Mesendoderm (in vitro differentiated cells): ENCODE measurements at regions not wholly inside any gene's neighbourhood (a gene's known extent, or its start where the extent isn't known, plus 50 kb on each side); places are given as distances from the start of the nearest gene placed in this dataset.

Source experiments
- DNase-seq: peaks from one replicate; pipeline ENCODE4 v3.0.0; 2013
- H2AK5ac ChIP-seq: 2 replicates; pipeline ENCODE4 v1.6.1; 2013; ENCODE audit warnings: low read length, inconsistent platforms
- H2BK120ac ChIP-seq: 2 replicates; pipeline ENCODE4 v1.6.1; 2013; ENCODE audit warnings: low read depth, mild to moderate bottlenecking, low read length, moderate library complexity, mixed read lengths
- H2BK15ac ChIP-seq: replicated peaks from 2 replicates; pipeline ENCODE4 v1.6.1; 2013; ENCODE audit warnings: low read depth, mild to moderate bottlenecking, moderate library complexity
- H2BK5ac ChIP-seq: 2 replicates; pipeline ENCODE4 v1.6.1; 2013; ENCODE audit warnings: low read length, inconsistent platforms
- H3K18ac ChIP-seq: 2 replicates; pipeline ENCODE4 v1.6.1; 2013; ENCODE audit warnings: mild to moderate bottlenecking, low read length, mixed read lengths
- H3K23ac ChIP-seq: one replicate; pipeline ENCODE4 v1.6.1; 2013; ENCODE audit warnings: low read length
- H3K27ac ChIP-seq: 2 replicates; pipeline ENCODE4 v1.5.1; 2013; ENCODE audit warnings: low read depth, mild to moderate bottlenecking, inconsistent platforms, low read length, moderate library complexity
- H3K27me3 ChIP-seq: 2 replicates; pipeline ENCODE4 v1.6.1; 2013; ENCODE audit warnings: low read length, control low read depth, mild to moderate bottlenecking, inconsistent platforms; ENCODE audit not compliant: insufficient read depth, poor library complexity
- H3K36me3 ChIP-seq: 2 replicates; pipeline ENCODE4 v1.6.1; 2013; ENCODE audit warnings: low read length, inconsistent platforms; ENCODE audit not compliant: control insufficient read depth, insufficient read depth
- H3K4ac ChIP-seq: one replicate; pipeline ENCODE4 v1.6.1; 2013; ENCODE audit warnings: low read depth, mild to moderate bottlenecking, low read length, moderate library complexity
- H3K4me1 ChIP-seq: 2 replicates; pipeline ENCODE4 v1.6.1; 2013; ENCODE audit warnings: low read depth, low read length, inconsistent platforms; ENCODE audit not compliant: control insufficient read depth
- H3K4me2 ChIP-seq: 2 replicates; pipeline ENCODE4 v1.6.1; 2013; ENCODE audit warnings: low read length
- H3K4me3 ChIP-seq: 2 replicates; pipeline ENCODE4 v1.5.1; 2013; ENCODE audit warnings: mild to moderate bottlenecking, low read length
- H3K56ac ChIP-seq: one replicate; pipeline ENCODE4 v1.6.1; 2013; ENCODE audit warnings: low read length
- H3K79me1 ChIP-seq: 2 replicates; pipeline ENCODE4 v1.6.1; 2013; ENCODE audit warnings: low read length, inconsistent platforms
- H3K79me2 ChIP-seq: 2 replicates; pipeline ENCODE4 v1.6.1; 2013; ENCODE audit warnings: mild to moderate bottlenecking, low read length; ENCODE audit not compliant: control insufficient read depth, insufficient read depth
- H3K9ac ChIP-seq: 2 replicates; pipeline ENCODE4 v1.6.1; 2013; ENCODE audit warnings: low read length, inconsistent platforms
- H4K5ac ChIP-seq: one replicate; pipeline ENCODE4 v1.6.1; 2013; ENCODE audit warnings: low read length
- H4K8ac ChIP-seq: one replicate; pipeline ENCODE4 v1.6.1; 2013; ENCODE audit warnings: low read depth, mild to moderate bottlenecking, control low read depth, low read length, moderate library complexity
- WGBS: extraction: QIAGEN DNeasy Blood & Tissue Kit; methylation state at CpG from one replicate; pipeline ENCODE4 v1.1.7; 2013; ENCODE audit warnings: low lambda C conversion rate, missing lambda C conversion rate; ENCODE audit not compliant: insufficient coverage; ENCODE audit errors: extremely low coverage; 5-methylcytosine and 5-hydroxymethylcytosine counted together

DNA sequence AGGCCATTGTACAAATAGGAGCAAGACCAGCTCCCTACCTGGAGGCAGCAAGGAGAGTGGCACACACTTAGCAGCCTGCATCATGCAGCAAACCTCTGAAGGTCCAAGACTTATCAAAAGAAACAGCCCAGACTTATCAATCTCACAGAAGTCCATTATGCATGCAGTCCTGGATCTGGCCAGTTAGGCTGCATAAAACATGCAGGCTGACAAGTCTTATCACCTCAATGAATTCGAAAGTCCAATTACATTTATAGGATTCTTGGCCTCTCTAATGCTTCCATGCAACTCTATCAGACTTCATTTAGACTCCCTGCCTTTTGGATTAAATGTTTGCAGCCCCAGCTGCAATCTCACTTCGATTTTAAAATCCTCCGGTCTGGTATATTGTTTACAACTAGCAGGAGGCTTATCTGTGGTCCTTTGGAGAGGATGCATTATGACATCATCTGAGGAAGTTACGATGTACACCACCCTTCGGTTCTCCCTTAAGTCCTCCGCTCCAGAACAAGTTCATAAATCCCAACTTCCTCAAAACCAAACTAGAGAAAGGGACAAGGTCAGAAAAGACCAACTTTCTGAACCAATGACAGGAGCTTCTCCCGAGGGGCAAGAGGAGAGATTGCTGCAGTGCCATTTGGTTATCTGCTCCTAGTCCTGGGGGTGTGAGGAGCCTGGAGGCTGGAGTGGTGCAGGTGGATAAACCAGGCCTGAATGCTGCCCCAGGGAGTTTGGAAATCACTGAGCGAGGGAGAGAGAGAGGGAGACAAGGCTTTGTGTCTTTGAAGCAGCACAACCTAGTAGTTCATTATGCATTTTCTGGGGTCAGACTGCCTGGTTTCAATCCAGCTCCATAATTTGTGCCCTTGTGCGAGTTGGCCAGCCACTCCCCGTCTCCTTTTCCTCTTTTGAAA lies 313.9 kb downstream of the TLE1 start:
- Histone ChIP-seq H3K4me2 (no peak overlapping the region), H3K4ac (no peak overlapping the region), H3K27me3 (no peaks in the 10 kb centered on the region), H3K23ac (no peak overlapping the region), H3K36me3 (no peaks in the 10 kb centered on the region), H4K8ac (no peak overlapping the region), H2BK5ac (peak overlapping the region; percentile 82), H2AK5ac (peak overlapping the region; percentile 68), H2BK120ac (no peak overlapping the region), H3K18ac (no peak overlapping the region), H3K4me1 (peaks cover 12% of the 10 kb centered on the region), H3K56ac (peak overlapping the region; percentile 61), H3K27ac (no peak overlapping the region), H3K79me2 (no peaks in the 10 kb centered on the region), H3K79me1 (no peaks in the 10 kb centered on the region), H4K5ac (no peak overlapping the region), H2BK15ac (no peak overlapping the region), H3K9ac (no peak overlapping the region), H3K4me3 (no peak overlapping the region)
- DNase-seq = peak; percentile 81
- WGBS = no CpG with 5 or more reads among the region's 10 CpGs

DNA sequence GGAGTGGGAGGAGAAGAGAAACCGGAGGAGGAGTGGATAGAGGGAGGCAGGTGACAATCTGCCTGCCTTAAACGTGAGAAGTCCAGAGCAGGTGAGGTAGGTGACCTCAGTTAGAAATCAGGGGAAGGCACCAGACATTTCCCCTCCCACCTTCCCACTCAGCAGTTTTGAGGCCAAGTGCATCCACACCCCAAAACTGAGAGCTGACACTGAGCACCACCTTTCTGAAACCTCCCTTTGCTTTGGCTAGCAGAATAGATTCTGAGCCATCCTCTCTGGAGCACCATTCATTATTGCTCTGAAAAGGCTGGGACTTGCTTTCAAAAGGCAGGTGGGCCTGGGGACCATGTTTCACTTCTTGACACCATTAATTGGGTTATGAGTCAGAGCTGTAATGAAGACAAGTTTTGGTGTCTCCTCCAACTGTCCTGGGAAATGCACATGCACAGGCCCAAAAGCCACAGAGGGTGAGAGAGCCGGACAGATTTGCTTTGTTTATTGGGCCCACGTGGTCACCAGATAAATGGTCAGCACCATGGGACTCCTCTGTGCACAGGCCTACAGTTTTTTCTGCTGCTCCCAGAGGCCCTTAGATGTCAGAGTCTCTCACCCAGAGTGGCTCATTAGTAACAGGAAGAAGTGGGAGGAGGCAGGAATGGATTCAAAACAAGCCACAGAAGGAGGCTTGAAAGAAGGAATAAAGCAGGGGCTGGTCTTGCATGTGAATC lies 314.7 kb downstream of the TLE1 start:
- Histone ChIP-seq H3K79me1 (no peaks in the 10 kb centered on the region), H3K4me3 (no peak overlapping the region), H3K27me3 (no peaks in the 10 kb centered on the region), H3K4ac (no peak overlapping the region), H2BK120ac (no peak overlapping the region), H3K56ac (peak overlapping the region; percentile 50), H4K8ac (no peak overlapping the region), H3K36me3 (no peaks in the 10 kb centered on the region), H3K4me1 (peaks cover 12% of the 10 kb centered on the region), H4K5ac (no peak overlapping the region), H3K4me2 (no peak overlapping the region), H2BK15ac (no peak overlapping the region), H3K18ac (peak overlapping the region; percentile 5), H2AK5ac (no peak overlapping the region), H3K27ac (no peak overlapping the region), H3K23ac (no peak overlapping the region), H3K79me2 (no peaks in the 10 kb centered on the region), H2BK5ac (peak overlapping the region; percentile 54), H3K9ac (no peak overlapping the region)
- peak; percentile 60 for DNase-seq
- WGBS = no CpG with 5 or more reads among the region's 4 CpGs

DNA sequence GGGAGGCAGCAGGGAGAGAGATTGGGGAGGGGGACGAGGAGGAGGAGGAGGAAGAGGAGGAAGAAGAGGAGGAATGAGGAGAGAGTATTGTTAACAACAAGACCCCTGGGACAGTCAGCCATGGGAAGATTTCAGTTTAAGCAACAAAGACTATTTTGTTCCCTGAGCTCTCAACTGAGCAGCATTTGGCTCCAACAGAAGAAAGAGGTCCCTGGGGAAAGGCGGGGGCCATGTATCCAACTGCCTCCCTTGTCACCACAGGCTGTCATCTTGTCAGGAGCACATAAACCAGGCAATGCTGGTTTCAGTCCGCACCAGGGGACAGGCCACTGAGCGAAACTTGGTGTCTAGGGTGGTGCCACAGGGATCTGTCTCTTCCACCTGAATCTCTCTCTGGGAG lies 316.1 kb downstream of the TLE1 start:
- H3K4ac ChIP-seq = no peak overlapping the region
- H2BK5ac ChIP-seq = peak overlapping the region; percentile 16
- no peak overlapping the region for H2AK5ac ChIP-seq
- no peak overlapping the region for H3K27ac ChIP-seq
- H3K79me1 ChIP-seq = no peaks in the 10 kb centered on the region
- peaks cover 12% of the 10 kb centered on the region for H3K4me1 ChIP-seq
- H3K79me2 ChIP-seq = no peaks in the 10 kb centered on the region
- H3K18ac ChIP-seq = peak overlapping the region; percentile 16
- WGBS = no CpG with 5 or more reads among the region's 4 CpGs
- no peaks in the 10 kb centered on the region for H3K36me3 ChIP-seq
- H3K23ac ChIP-seq = no peak overlapping the region
- H3K4me3 ChIP-seq = no peak overlapping the region
- DNase-seq = no peak
- H4K8ac ChIP-seq = no peak overlapping the region
- no peak overlapping the region for H2BK120ac ChIP-seq
- no peak overlapping the region for H2BK15ac ChIP-seq
- H3K9ac ChIP-seq = no peak overlapping the region
- H3K56ac ChIP-seq = no peak overlapping the region
- H3K4me2 ChIP-seq = no peak overlapping the region
- no peak overlapping the region for H4K5ac ChIP-seq
- no peaks in the 10 kb centered on the region for H3K27me3 ChIP-seq

GRCh38 chr9:81372628-81373191 lies 316.6 kb downstream of the TLE1 start:
- H3K9ac ChIP-seq = no peak overlapping the region

DNA sequence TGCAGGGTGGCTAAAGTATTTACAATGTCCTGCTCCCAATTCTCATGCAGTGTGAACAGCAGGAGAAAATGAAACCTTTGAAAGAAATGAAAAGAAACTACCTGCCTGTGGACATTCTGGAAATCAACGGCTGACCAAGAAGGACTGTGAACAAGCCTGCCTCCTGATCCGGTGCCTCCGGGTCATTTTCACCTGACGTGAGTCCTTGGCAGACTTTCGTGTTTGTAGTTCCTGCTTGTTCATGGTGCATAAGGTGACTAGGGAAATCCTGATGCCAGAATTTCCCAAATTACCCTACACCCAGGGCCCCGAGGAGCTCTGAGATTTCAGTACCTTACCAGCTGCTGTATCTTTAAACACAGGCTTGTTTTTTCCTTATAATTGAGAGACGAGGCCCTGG lies 317.5 kb downstream of the TLE1 start:
- Histone ChIP-seq H3K4me3 (no peak overlapping the region), H2BK120ac (no peak overlapping the region), H4K5ac (no peak overlapping the region), H3K27me3 (no peaks in the 10 kb centered on the region), H3K4me2 (no peak overlapping the region), H3K56ac (peak overlapping the region; percentile 17), H3K27ac (no peak overlapping the region), H4K8ac (no peak overlapping the region), H3K4ac (peak overlapping the region; percentile 27), H3K23ac (no peak overlapping the region), H3K9ac (no peak overlapping the region), H2BK15ac (no peak overlapping the region), H3K79me1 (no peaks in the 10 kb centered on the region), H2AK5ac (no peak overlapping the region), H3K79me2 (no peaks in the 10 kb centered on the region), H3K4me1 (peaks cover 12% of the 10 kb centered on the region), H3K18ac (peak overlapping the region; percentile 29), H3K36me3 (no peaks in the 10 kb centered on the region), H2BK5ac (no peak overlapping the region)
- WGBS = no CpG with 5 or more reads among the region's 7 CpGs
- no peak for DNase-seq

More at GRCh38 chr9:81372628-81373191, 316.6 kb downstream of the TLE1 start:
- Histone ChIP-seq H4K5ac (no peak overlapping the region), H4K8ac (no peak overlapping the region), H3K18ac (no peak overlapping the region), H3K23ac (no peak overlapping the region), H2BK5ac (peak overlapping the region; percentile 20), H3K36me3 (no peaks in the 10 kb centered on the region), H2AK5ac (no peak overlapping the region), H3K27me3 (no peaks in the 10 kb centered on the region), H3K79me1 (no peaks in the 10 kb centered on the region), H3K4me3 (no peak overlapping the region), H3K4me2 (no peak overlapping the region), H3K27ac (no peak overlapping the region), H3K56ac (no peak overlapping the region), H3K4me1 (peaks cover 12% of the 10 kb centered on the region), H2BK120ac (no peak overlapping the region), H2BK15ac (no peak overlapping the region), H3K4ac (peak overlapping the region; percentile 65), H3K79me2 (no peaks in the 10 kb centered on the region)
- WGBS = no CpG with 5 or more reads among the region's 8 CpGs
- no peak for DNase-seq
